Body of pancreas (tissue), 4 donors: ENCODE measurements at regions not wholly inside any gene's neighbourhood (a gene's known extent, or its start where the extent isn't known, plus 50 kb on each side); places are given as distances from the start of the nearest gene placed in this dataset.

ENCODE experiments used
- ATAC-seq: fragments of 150-250 bp; one replicate; pipeline ENCODE4 v1.9.1; 2016
- DNase-seq, 4 donors: peaks; one replicate each; pipeline ENCODE4 v3.0.0-alpha.2; 2019
- H3K27ac ChIP-seq, 4 donors: fragments of 200-600 bp; sonication (generic); 1 replicate in 3 of 4; 2 replicates in 1 of 4; pipeline versions ENCODE4 v1.5.1 to v1.6.1; 2016 to 2019; ENCODE audit warnings: mild to moderate bottlenecking in 1 of 4, mixed read lengths in 1 of 4, moderate library complexity in 1 of 4
- H3K27me3 ChIP-seq, 2 donors: fragments of 200-600 bp; sonication (generic); one replicate each; pipeline ENCODE4 v1.6.0; 2016; ENCODE audit warnings: mild to moderate bottlenecking in 1 of 2
- H3K36me3 ChIP-seq, 2 donors: fragments of 200-600 bp; sonication (generic); replicated peaks in 1 of 2; 2 replicates each; pipeline ENCODE4 v1.5.1; 2016; ENCODE audit warnings: low read depth in 2 of 2; ENCODE audit not compliant: insufficient read depth in 1 of 2
- H3K4me1 ChIP-seq: fragments of 200-600 bp; sonication (generic); one replicate; pipeline ENCODE4 v1.6.0; 2016
- H3K4me3 ChIP-seq, 2 donors: fragments of 200-600 bp; sonication (generic); 1 replicate in 1 of 2; 2 replicates in 1 of 2; pipeline ENCODE4 v1.5.1; 2016 to 2019
- H3K9me3 ChIP-seq, 3 donors: fragments of 200-600 bp; sonication (generic); 1 replicate in 2 of 3; 2 replicates in 1 of 3; pipeline ENCODE4 v1.5.1; 2016
- CTCF ChIP-seq, 7 experiments: fragments of 450-650 bp in 4 of 7; fragments of 200-600 bp in 3 of 7; sonication (generic) in 3 of 7; IDR thresholded peaks; one replicate each; pipeline ENCODE4 v1.5.1; 2016 to 2019; ENCODE audit warnings: antibody characterized with exemption in 7 of 7
- POLR2A ChIP-seq, 3 donors: fragments of 450-650 bp; IDR thresholded peaks; one replicate each; pipeline ENCODE4 v1.6.1; 2016; ENCODE audit warnings: antibody characterized with exemption in 3 of 3, mild to moderate bottlenecking in 2 of 3
- WGBS, 2 donors: methylation state at CpG; one replicate each; pipeline ENCODE4 v1.1.5; 2017; 5-methylcytosine and 5-hydroxymethylcytosine counted together
- intact Hi-C: fragments of 100-400 bp; cut with DNase I; formaldehyde crosslinking; loops from one replicate; pipeline ENCODE4 v1.15.1; 2023

DNA sequence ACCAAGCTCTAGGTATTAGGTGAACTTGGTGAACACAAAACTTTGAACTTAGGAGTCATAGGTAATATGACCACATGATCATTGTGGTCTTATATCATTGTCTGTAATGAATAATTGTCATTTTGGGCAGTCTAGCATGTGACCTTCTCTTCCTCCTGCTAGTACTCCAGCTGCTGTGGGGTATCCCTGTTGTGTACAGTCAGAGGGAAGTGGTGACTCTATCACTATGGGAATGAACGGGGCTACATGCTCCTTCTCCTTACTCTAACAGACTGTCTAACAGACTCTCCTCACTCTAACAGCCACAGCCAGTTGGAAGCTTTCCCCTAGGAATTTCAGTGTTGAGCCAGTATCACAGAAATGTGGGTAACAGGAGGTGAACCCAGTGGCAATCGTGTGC lies 68.2 kb upstream of the NEDD4L start:
- H3K4me3 ChIP-seq = no peak overlapping the region
- TF ChIP-seq POLR2A (IDR thresholded peaks at IDR 0.05) (no peak), CTCF (IDR thresholded peaks at IDR 0.05) (no peak)
- no peaks in the 10 kb centered on the region for H3K27me3 ChIP-seq
- no peak for DNase-seq
- H3K27ac ChIP-seq = peak overlapping the region in 2 of 4 donors; percentile 45 to 48
- H3K36me3 ChIP-seq = no peaks in the 10 kb centered on the region
- peak; percentile 33 for ATAC-seq
- H3K9me3 ChIP-seq = no peaks in the 10 kb centered on the region
- intact Hi-C loops = no loop called here
- H3K4me1 ChIP-seq = peaks cover 34% of the 10 kb centered on the region
- 37 to 67% methylated on average over 2 of the region's 2 CpGs for WGBS, 2 donors

- H3K27ac ChIP-seq = no peak overlapping the region
- DNase-seq = no peak
- no peak overlapping the region for H3K4me3 ChIP-seq
- 56 to 66% methylated on average over 6 of the region's 6 CpGs for WGBS, 2 donors
- H3K9me3 ChIP-seq = no peaks in the 10 kb centered on the region
- intact Hi-C loops = no loop called here
- H3K36me3 ChIP-seq = no peaks in the 10 kb centered on the region
- no peak for ATAC-seq
- TF ChIP-seq POLR2A (IDR thresholded peaks at IDR 0.05) (no peak), CTCF (IDR thresholded peaks at IDR 0.05) (no peak)
- no peaks in the 10 kb centered on the region for H3K27me3 ChIP-seq
- peaks cover 28% of the 10 kb centered on the region for H3K4me1 ChIP-seq
These were observed 69.3 kb upstream of the NEDD4L start for GRCh38 chr18:57974585-57975265.

DNA sequence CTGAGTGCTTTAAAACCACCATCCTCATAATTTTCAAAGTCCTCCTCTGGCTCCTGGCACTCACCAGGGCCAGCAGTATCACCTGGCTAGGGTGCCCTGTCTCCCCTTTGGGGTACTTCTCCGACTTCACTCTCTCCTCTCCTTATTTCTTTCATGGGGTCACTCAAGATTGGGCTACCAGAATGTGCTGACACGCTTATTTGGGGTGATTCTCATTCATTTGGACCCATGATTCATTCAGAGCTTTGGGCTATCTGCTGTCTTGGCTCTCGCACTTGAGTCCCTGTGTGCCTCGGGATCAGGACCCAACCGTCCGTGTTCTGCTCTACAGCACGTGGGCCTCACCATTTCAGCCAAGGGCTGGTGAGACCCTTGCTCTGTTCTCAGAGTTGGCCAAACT lies 70.1 kb upstream of the NEDD4L start:
- Histone ChIP-seq H3K4me3 (no peak overlapping the region), H3K36me3 (no peaks in the 10 kb centered on the region), H3K9me3 (no peaks in the 10 kb centered on the region), H3K4me1 (peaks cover 28% of the 10 kb centered on the region), H3K27me3 (no peaks in the 10 kb centered on the region), H3K27ac (no peak overlapping the region)
- no peak for TF ChIP-seq POLR2A (IDR thresholded peaks at IDR 0.05)
- no peak for TF ChIP-seq CTCF (IDR thresholded peaks at IDR 0.05)
- DNase-seq (no peak), ATAC-seq (no peak)
- intact Hi-C loops = no loop called here
- WGBS, 2 donors = 94 to 95% methylated on average over 6 to 7 of the region's 7 CpGs

DNA sequence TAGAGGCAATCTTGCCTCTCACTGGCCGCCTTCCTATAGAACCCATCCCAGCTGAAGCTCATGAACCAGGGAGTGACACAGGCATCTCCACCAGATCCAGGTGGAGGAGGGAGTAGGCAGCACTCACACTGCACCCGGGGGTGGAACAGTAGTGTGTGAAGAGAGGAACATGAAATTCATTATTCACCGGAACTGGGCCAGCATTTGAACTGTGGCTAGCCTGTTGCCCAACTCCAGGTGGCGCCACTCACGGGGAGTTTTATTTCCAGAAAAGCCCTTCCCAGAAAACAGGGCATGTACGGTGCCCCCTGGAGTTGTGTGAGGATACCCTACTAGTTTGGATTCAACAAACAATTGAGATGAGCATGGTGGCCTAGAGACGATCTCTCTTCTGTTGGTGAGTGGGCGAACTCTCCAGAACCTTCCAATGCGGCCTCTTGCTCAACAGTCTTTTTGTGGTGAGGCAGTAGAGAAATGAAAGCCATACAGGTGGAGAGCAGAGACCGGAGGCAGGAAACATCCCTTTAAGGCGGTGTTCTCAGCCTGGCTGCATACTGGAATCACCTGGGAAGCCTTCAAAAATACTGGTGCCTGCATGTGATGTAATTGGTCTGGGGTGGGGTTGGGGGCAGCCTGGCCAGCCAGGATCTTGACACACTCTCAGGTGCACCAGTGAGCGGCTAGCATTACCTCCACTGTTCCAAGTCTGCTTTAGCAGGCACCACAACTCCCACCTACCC lies 73.5 kb upstream of the NEDD4L start:
- intact Hi-C loops = no loop called here
- no peak overlapping the region for H3K27ac ChIP-seq
- no peak for ATAC-seq
- DNase-seq = peak in 1 of 4 donors; percentile 17
- H3K4me3 ChIP-seq = no peak overlapping the region
- no peaks in the 10 kb centered on the region for H3K9me3 ChIP-seq
- H3K4me1 ChIP-seq = peaks cover 6% of the 10 kb centered on the region
- no peaks in the 10 kb centered on the region for H3K27me3 ChIP-seq
- TF ChIP-seq CTCF (IDR thresholded peaks at IDR 0.05) (peak in 3 of 7 experiments; percentile 14 to 27 (median 24)), POLR2A (IDR thresholded peaks at IDR 0.05) (no peak)
- H3K36me3 ChIP-seq = no peaks in the 10 kb centered on the region
- 80 to 87% methylated on average over 11 to 12 of the region's 12 CpGs for WGBS, 2 donors
